ENCODE measurements at regions not wholly inside any gene's neighbourhood (a gene's known extent, or its start where the extent isn't known, plus 50 kb on each side); places are given as distances from the start of the nearest gene placed in this dataset.
A peak's percentile ranks its signal among the peaks of the same experiment; 100 is the strongest.

DNA sequence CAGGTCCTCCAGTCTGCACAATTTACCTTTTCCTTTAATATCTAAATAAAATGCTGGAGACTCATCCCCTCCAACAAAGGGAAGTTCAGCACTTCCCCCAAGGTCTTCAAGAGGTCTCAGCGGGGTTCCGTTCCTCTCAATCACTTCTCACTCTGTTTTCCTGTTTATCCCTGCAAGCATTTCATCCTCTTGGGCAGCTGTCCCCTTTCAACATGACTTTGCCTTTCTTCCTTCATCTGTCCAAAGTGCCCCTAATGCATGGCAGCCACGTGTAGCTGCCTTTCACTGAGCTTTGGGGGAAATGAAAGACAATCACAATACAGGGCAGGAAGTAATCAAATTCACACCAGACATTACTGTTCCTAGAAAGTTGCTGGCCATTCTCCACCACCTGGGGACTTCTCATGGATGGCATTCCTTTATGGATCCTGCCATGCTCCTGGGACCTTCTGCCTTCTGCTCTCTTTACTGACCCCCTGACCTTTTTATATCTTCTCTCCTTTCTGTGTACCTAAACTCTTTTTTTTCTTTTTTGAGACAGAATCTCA, 79.7 kb upstream of the USP9X start (continued):
- TF ChIP-seq RAD21 (IDR thresholded peaks at IDR 0.05; ENCODE audit: insufficient read depth, low read depth, low read length): no peak

DNA sequence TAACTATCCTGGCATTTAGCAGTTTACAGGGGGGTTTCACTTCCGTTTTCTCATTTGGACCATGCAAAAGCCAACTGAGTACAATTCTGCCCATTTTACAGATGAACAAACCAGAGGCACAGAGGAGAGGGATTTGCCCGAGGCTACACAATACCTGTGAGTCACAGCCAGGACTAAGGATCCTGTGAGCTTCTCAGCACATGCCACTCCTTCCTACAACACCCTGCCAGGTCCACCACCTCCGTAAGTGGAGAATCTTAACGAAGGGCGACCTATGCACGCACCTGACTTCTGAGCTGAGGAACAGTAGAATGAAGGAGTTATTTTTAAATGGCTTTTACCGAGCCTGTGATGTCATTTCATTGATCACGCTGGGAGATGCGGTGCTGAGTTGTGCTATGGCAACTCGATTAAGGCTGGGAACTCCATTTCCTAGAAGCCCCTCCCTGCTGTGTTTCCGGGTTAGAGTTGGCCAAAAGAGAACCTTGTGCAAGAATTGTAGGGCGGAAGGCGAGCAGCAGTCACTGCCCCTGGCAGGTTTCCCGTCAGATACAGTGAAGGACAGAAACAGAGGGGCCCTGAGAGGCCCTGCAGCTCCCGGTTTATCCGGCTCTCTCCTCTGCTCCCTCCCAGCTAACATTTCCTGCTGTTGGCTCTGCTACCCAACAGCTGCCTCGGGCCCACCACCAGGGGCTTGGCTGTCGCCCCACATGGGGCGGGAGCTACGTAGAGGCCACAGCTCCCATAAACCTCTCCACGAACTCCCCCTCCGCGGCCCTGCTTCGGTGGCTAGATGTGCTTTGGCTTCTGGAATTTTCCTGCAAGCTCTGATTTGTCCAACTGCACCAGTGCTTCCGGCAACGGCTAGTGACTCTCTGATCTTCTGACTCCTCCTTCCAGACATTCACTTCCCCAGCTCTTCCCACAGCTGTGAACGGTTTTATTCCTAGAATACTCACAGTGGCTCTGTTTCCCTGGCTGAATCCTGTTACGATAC, 75.1 kb upstream of the USP9X start:
- Histone ChIP-seq H3K36me3 (ENCODE audit: control insufficient read depth in 2 of 2, insufficient read depth in 2 of 2, low read length in 1 of 2) (no peaks in the 10 kb centered on the region), H3K79me2 (ENCODE audit: control insufficient read depth, insufficient read depth, low read length) (no peaks in the 10 kb centered on the region), H3K4me1 (ENCODE audit: control insufficient read depth, insufficient read depth, low read length) (no peaks in the 10 kb centered on the region), H3K27me3 (replicated peaks in 1 of 2; ENCODE audit: control insufficient read depth in 2 of 2, insufficient read depth in 2 of 2, low read length in 1 of 2) (peaks cover 0 to 2% of the 10 kb centered on the region in 2 experiments; a peak in 2 of 4 replicates), H2AFZ (ENCODE audit: control insufficient read depth, low read depth, low read length) (peak overlapping the region; percentile 76), H3K4me3 (no peak overlapping the region), H3K9ac (ENCODE audit: control insufficient read depth, insufficient read depth, low read length) (no peak overlapping the region), H3K4me2 (ENCODE audit: control insufficient read depth, insufficient read depth) (peak overlapping the region; percentile 35; the same call in 1 of the 2 replicates), H3K9me3 (replicated peaks; ENCODE audit: control insufficient read depth, insufficient read depth, low read length) (no peaks in the 10 kb centered on the region), H3K27ac (ENCODE audit: control insufficient read depth, insufficient read depth) (no peak overlapping the region; the same call in 1 of the 2 replicates), H4K20me1 (ENCODE audit: control insufficient read depth, insufficient read depth) (no peaks in the 10 kb centered on the region)
- no peak for FAIRE-seq
- POLR2A ChIA-PET: no interaction called here
- intact Hi-C loops (cut with micrococcal nuclease; ENCODE audit: unreplicated experiment): no loop called here
- CTCF ChIA-PET: no interaction called here
- WGBS (ENCODE audit: insufficient coverage, insufficient replicate concordance, low lambda C conversion rate, missing lambda C conversion rate): 34% methylated on average over 28 of the region's 28 CpGs
- no TSS peak for BruUV-seq (replicated peaks)
- RAD21 ChIA-PET (ENCODE audit: unreplicated experiment): interaction anchor here (0.7 kb wide), 1 partner anchor 67 kb away, joined by 4 read pairs; no protein-coding TSS in a partner anchor
- no peak for DNase-seq (ENCODE audit: low read depth, low spot score)
- ATAC-seq: peak; percentile 61
- SMC1A ChIA-PET (ENCODE audit: uncharacterized antibody, unreplicated experiment): interaction anchor here (0.8 kb wide), 1 partner anchor 132 kb away, joined by 3 read pairs; no protein-coding TSS in a partner anchor
- in situ Hi-C loops (cut with MboI): no loop called here
- TF ChIP-seq ZBED1 (IDR thresholded peaks at IDR 0.05; ENCODE audit: borderline replicate concordance) (no peak), TAF1 (IDR thresholded peaks at IDR 0.05; ENCODE audit: borderline replicate concordance, low read depth, low read length) (0 out of 2 replicates have a peak, but pooled peaks have one; percentile 22), ZNF384 (IDR thresholded peaks at IDR 0.05; ENCODE audit: borderline replicate concordance, low read depth, low read length) (no peak), ATF7 (IDR thresholded peaks at IDR 0.05; ENCODE audit: low read depth) (no peak), STAT1 (conservative IDR thresholded peaks at IDR 0.05) (no peak), GABPA (IDR thresholded peaks at IDR 0.05; ENCODE audit: low read depth) (0 out of 2 replicates have a peak, but pooled peaks have one; percentile 17), SPI1 (IDR thresholded peaks at IDR 0.05; ENCODE audit: borderline replicate concordance, insufficient read depth, low read depth, low read length) (peak; percentile 68)
- TF ChIP-seq, protein P1, sequence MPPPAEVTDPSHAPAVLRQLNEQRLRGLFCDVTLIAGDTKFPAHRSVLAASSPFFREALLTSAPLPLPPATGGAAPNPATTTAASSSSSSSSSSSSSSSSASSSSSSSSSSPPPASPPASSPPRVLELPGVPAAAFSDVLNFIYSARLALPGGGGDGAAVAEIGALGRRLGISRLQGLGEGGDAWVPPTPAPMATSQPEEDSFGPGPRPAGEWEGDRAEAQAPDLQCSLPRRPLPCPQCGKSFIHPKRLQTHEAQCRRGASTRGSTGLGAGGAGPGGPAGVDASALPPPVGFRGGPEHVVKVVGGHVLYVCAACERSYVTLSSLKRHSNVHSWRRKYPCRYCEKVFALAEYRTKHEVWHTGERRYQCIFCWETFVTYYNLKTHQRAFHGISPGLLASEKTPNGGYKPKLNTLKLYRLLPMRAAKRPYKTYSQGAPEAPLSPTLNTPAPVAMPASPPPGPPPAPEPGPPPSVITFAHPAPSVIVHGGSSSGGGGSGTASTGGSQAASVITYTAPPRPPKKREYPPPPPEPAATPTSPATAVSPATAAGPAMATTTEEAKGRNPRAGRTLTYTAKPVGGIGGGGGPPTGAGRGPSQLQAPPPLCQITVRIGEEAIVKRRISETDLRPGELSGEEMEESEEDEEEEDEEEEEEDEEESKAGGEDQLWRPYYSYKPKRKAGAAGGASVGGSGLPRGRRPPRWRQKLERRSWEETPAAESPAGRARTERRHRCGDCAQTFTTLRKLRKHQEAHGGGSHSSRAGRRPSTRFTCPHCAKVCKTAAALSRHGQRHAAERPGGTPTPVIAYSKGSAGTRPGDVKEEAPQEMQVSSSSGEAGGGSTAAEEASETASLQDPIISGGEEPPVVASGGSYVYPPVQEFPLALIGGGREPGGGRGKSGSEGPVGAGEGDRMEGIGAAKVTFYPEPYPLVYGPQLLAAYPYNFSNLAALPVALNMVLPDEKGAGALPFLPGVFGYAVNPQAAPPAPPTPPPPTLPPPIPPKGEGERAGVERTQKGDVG (CRISPR knock-in tag; IDR thresholded peaks at IDR 0.05): no peak
- TF ChIP-seq, protein P2, sequence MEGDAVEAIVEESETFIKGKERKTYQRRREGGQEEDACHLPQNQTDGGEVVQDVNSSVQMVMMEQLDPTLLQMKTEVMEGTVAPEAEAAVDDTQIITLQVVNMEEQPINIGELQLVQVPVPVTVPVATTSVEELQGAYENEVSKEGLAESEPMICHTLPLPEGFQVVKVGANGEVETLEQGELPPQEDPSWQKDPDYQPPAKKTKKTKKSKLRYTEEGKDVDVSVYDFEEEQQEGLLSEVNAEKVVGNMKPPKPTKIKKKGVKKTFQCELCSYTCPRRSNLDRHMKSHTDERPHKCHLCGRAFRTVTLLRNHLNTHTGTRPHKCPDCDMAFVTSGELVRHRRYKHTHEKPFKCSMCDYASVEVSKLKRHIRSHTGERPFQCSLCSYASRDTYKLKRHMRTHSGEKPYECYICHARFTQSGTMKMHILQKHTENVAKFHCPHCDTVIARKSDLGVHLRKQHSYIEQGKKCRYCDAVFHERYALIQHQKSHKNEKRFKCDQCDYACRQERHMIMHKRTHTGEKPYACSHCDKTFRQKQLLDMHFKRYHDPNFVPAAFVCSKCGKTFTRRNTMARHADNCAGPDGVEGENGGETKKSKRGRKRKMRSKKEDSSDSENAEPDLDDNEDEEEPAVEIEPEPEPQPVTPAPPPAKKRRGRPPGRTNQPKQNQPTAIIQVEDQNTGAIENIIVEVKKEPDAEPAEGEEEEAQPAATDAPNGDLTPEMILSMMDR (IDR thresholded peaks at IDR 0.05 in 2 of 3, conservative IDR thresholded peaks at IDR 0.05 in 1 of 3; ENCODE audit: control insufficient read depth in 2 of 3, extremely low read depth in 1 of 3, insufficient read depth in 1 of 3, low read depth in 3 of 3, low read length in 3 of 3): no peak
- TF ChIP-seq, protein P3, sequence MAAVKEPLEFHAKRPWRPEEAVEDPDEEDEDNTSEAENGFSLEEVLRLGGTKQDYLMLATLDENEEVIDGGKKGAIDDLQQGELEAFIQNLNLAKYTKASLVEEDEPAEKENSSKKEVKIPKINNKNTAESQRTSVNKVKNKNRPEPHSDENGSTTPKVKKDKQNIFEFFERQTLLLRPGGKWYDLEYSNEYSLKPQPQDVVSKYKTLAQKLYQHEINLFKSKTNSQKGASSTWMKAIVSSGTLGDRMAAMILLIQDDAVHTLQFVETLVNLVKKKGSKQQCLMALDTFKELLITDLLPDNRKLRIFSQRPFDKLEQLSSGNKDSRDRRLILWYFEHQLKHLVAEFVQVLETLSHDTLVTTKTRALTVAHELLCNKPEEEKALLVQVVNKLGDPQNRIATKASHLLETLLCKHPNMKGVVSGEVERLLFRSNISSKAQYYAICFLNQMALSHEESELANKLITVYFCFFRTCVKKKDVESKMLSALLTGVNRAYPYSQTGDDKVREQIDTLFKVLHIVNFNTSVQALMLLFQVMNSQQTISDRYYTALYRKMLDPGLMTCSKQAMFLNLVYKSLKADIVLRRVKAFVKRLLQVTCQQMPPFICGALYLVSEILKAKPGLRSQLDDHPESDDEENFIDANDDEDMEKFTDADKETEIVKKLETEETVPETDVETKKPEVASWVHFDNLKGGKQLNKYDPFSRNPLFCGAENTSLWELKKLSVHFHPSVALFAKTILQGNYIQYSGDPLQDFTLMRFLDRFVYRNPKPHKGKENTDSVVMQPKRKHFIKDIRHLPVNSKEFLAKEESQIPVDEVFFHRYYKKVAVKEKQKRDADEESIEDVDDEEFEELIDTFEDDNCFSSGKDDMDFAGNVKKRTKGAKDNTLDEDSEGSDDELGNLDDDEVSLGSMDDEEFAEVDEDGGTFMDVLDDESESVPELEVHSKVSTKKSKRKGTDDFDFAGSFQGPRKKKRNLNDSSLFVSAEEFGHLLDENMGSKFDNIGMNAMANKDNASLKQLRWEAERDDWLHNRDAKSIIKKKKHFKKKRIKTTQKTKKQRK (IDR thresholded peaks at IDR 0.05; ENCODE audit: low read depth, low read length): no peak
